Common myeloid progenitor, CD34-positive (primary cell): ENCODE measurements at regions not wholly inside any gene's neighbourhood (a gene's known extent, or its start where the extent isn't known, plus 50 kb on each side); places are given as distances from the start of the nearest gene placed in this dataset.

Experiments
- CTCF ChIA-PET: fragments of 350-600 bp; sonication (Branson Sonifier 250); formaldehyde crosslinking; loops from one replicate; lab custom pipeline; 2021; ENCODE audit warnings: antibody characterized with exemption; lab: Charles Lee
- POLR2A ChIA-PET: fragments of 350-600 bp; sonication (Branson Sonifier 250); formaldehyde crosslinking; loops from one replicate; lab custom pipeline; 2021; ENCODE audit warnings: antibody characterized with exemption; lab: Charles Lee
- DNase-seq, 3 donors: peaks; one replicate each; pipeline versions ENCODE4 v3.0.0 to v3.0.0-alpha.2; 2013
- H3K27ac ChIP-seq, 2 experiments: 1 replicate in 1 of 2; 2 replicates in 1 of 2; pipeline ENCODE4 v1.7.0; 2013; ENCODE audit warnings: inconsistent platforms in 2 of 2, low read length in 2 of 2, mild to moderate bottlenecking in 2 of 2, low read depth in 1 of 2, moderate library complexity in 1 of 2; ENCODE audit not compliant: severe bottlenecking in 2 of 2, insufficient read depth in 1 of 2, poor library complexity in 1 of 2
- H3K27me3 ChIP-seq, 5 experiments: replicated peaks in 2 of 5; 1 replicate in 3 of 5; 2 replicates in 2 of 5; pipeline versions ENCODE4 v1.6.1 to v1.7.0; 2013; ENCODE audit warnings: low read length in 4 of 5, mild to moderate bottlenecking in 2 of 5, moderate library complexity in 2 of 5, inconsistent platforms in 1 of 5; ENCODE audit not compliant: insufficient read depth in 5 of 5, control insufficient read depth in 4 of 5
- H3K36me3 ChIP-seq, 4 experiments: 1 replicate in 2 of 4; 2 replicates in 2 of 4; pipeline versions ENCODE4 v1.6.1 to v1.7.0; 2013; ENCODE audit warnings: low read length in 3 of 4, control low read depth in 1 of 4, mild to moderate bottlenecking in 1 of 4; ENCODE audit not compliant: control insufficient read depth in 4 of 4, insufficient read depth in 4 of 4
- H3K4me1 ChIP-seq, 4 experiments: 1 replicate in 3 of 4; 2 replicates in 1 of 4; pipeline versions ENCODE4 v1.6.1 to v1.7.1; 2013; ENCODE audit warnings: low read length in 3 of 4, mild to moderate bottlenecking in 3 of 4, control low read depth in 1 of 4, inconsistent platforms in 1 of 4, moderate library complexity in 1 of 4; ENCODE audit not compliant: control insufficient read depth in 4 of 4, insufficient read depth in 4 of 4; ENCODE audit errors: control extremely low read depth in 1 of 4
- H3K4me3 ChIP-seq, 7 experiments: 1 replicate in 4 of 7; 2 replicates in 3 of 7; pipeline versions ENCODE4 v1.5.1 to v1.7.0; 2013; ENCODE audit warnings: mild to moderate bottlenecking in 7 of 7, low read length in 6 of 7, moderate library complexity in 6 of 7, inconsistent platforms in 2 of 7, low read depth in 2 of 7, control low read depth in 1 of 7; ENCODE audit not compliant: insufficient read depth in 4 of 7, control insufficient read depth in 1 of 7; ENCODE audit errors: extremely low read depth in 1 of 7
- H3K9me3 ChIP-seq, 5 experiments: 1 replicate in 4 of 5; 2 replicates in 1 of 5; pipeline versions ENCODE4 v1.6.1 to v1.7.1; 2013; ENCODE audit warnings: low read length in 4 of 5, mild to moderate bottlenecking in 2 of 5, inconsistent platforms in 1 of 5, low read depth in 1 of 5, moderate library complexity in 1 of 5; ENCODE audit not compliant: control insufficient read depth in 4 of 5, insufficient read depth in 2 of 5; ENCODE audit errors: control extremely low read depth in 1 of 5
- WGBS: methylation state at CpG from one replicate; pipeline ENCODE4 v1.1.5; 2013; ENCODE audit not compliant: insufficient coverage; 5-methylcytosine and 5-hydroxymethylcytosine counted together

DNA sequence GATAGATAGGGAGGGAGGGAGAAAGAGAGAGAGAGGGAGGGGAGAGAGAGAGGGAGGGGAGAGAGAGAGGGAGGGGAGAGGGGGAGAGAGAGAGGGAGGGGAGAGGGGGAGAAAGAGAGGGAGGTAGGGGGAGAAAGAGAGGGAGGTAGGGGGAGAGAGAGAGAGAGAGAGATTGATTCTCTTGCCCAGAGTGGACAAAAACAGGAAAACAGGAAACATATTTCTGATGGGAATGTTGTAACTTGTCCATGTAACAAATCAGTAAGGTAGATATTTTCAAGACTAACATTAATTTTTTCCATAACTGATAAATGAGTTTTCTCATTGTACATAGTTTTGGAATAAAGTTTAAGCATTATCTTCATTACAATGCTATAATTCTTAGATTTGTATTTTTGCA lies 811.7 kb upstream of the GRAMD2B start:
- Histone ChIP-seq H3K4me1 (no peaks in the 10 kb centered on the region), H3K9me3 (no peaks in the 10 kb centered on the region), H3K36me3 (no peaks in the 10 kb centered on the region), H3K27ac (no peak overlapping the region), H3K27me3 (no peaks in the 10 kb centered on the region), H3K4me3 (no peak overlapping the region)
- no peak for DNase-seq
- ChIA-PET CTCF (no interaction called here), POLR2A (no interaction called here)

DNA sequence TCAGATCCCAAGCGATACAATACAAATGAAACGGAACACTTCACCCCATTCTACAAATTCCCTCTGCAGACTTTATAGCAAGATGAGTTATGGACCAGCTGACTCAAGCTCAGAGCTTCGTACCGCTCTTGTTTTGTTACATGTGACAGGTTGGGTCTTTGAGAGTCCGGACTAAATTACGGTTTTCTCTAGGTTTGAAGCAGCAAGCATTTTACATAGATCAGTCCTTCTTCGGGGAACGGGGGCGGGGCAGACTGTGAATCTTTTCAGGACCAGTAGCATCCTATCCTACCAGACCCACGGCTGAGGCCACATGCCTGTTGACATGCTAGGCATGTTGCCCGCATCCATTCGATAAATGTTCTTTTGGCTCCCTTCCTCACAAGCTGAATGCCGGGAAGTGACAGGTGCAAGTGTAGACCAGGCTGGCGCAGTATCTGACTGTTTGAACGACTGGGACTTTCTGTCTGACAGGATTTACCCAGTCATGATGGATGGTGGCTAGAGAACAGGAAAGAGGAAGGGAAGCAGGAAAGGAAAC lies 811.0 kb upstream of the GRAMD2B start:
- CTCF ChIA-PET = no interaction called here

GRCh38 chr5:125612776-125613175 lies 810.4 kb upstream of the GRAMD2B start:
- DNase-seq = no peak
- ChIA-PET CTCF (no interaction called here), POLR2A (no interaction called here)
- Histone ChIP-seq H3K27me3 (no peaks in the 10 kb centered on the region), H3K4me3 (no peak overlapping the region), H3K36me3 (no peaks in the 10 kb centered on the region), H3K4me1 (no peaks in the 10 kb centered on the region), H3K9me3 (no peaks in the 10 kb centered on the region), H3K27ac (no peak overlapping the region)

More for the DNA sequence above, 811.0 kb upstream of the GRAMD2B start:
- no peak overlapping the region for H3K4me3 ChIP-seq
- DNase-seq = no peak
- H3K27me3 ChIP-seq = no peaks in the 10 kb centered on the region
- POLR2A ChIA-PET = no interaction called here
- no peaks in the 10 kb centered on the region for H3K9me3 ChIP-seq
- no peak overlapping the region for H3K27ac ChIP-seq
- no peaks in the 10 kb centered on the region for H3K4me1 ChIP-seq
- no peaks in the 10 kb centered on the region for H3K36me3 ChIP-seq
- WGBS = 93% methylated on average over 15 of the region's 15 CpGs

- no peaks in the 10 kb centered on the region for H3K4me1 ChIP-seq
- H3K4me3 ChIP-seq = no peak overlapping the region
- ChIA-PET CTCF (no interaction called here), POLR2A (no interaction called here)
- no CpG with 5 or more reads among the region's 1 CpG for WGBS
- H3K27me3 ChIP-seq = no peaks in the 10 kb centered on the region
- no peak for DNase-seq
- H3K27ac ChIP-seq = no peak overlapping the region
- no peaks in the 10 kb centered on the region for H3K36me3 ChIP-seq
- H3K9me3 ChIP-seq = no peaks in the 10 kb centered on the region
Measured at GRCh38 chr5:125630237-125630636, 793.0 kb upstream of the GRAMD2B start.

GRCh38 chr5:125633523-125633922 lies 789.7 kb upstream of the GRAMD2B start:
- 100% methylated on average over 1 of the region's 1 CpG for WGBS
- ChIA-PET POLR2A (no interaction called here), CTCF (no interaction called here)
- H3K36me3 ChIP-seq = no peaks in the 10 kb centered on the region
- H3K9me3 ChIP-seq = peaks cover 0 to 1% (median 0%) of the 10 kb centered on the region in 5 experiments
- no peak overlapping the region for H3K4me3 ChIP-seq
- no peak for DNase-seq
- no peak overlapping the region for H3K27ac ChIP-seq
- no peaks in the 10 kb centered on the region for H3K4me1 ChIP-seq
- H3K27me3 ChIP-seq = no peaks in the 10 kb centered on the region

DNA sequence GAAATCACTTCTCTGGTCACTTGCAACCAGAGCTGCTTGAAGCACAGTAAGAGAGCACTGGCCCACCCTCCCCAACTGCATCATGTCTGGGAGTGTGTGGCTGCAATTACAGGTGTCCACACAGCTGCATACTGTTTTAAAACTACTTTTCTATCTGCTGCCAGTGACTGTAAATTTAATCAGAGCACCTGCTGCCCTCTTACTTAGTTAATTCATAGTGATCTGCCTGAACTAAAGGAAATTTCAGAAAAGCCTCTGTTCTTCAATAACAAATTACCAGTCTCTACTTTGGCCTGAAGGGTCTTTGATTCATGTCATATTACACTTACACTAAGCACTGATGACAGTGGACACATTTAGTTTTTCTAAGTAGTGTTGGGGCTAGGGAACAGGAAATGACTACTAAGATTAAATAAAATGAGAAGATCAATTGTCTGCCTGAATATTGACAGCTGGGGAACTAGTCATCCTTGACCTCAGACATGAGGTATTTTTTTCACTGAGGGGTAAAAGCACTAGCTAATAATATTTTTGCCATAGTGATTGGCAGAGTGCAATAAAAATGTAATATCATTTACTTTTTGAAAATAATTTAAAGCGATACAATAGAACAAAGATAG lies 788.9 kb upstream of the GRAMD2B start:
- WGBS = no CpG with 5 or more reads among the region's 1 CpG
- ChIA-PET POLR2A (no interaction called here), CTCF (no interaction called here)
- DNase-seq = no peak
- Histone ChIP-seq H3K27me3 (no peaks in the 10 kb centered on the region), H3K27ac (no peak overlapping the region), H3K4me3 (no peak overlapping the region), H3K9me3 (peaks cover 0 to 1% (median 0%) of the 10 kb centered on the region in 5 experiments), H3K4me1 (no peaks in the 10 kb centered on the region), H3K36me3 (no peaks in the 10 kb centered on the region)

DNA sequence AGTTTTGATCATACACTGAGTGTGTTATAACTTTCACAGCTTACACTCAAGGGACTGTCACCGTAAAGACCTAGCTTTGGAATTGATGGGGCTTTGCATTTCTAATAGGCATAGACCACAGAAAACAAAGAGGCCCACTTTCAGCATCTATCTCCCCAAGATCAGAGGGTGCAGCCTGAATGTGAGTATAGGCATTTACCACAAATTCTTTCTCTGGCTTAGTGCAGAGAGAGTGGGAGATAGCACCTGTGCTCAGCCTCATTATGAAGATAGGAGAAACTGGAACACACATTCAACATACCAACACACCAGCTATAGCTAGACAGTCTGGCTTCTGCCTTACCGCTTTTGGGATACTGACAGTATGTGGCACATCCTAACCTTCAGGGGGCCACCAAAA lies 783.4 kb upstream of the GRAMD2B start:
- CTCF ChIA-PET = no interaction called here
- Histone ChIP-seq H3K36me3 (no peaks in the 10 kb centered on the region), H3K27me3 (no peaks in the 10 kb centered on the region), H3K9me3 (peaks cover 0 to 7% (median 3%) of the 10 kb centered on the region in 5 experiments), H3K4me3 (no peak overlapping the region), H3K4me1 (no peaks in the 10 kb centered on the region), H3K27ac (no peak overlapping the region)
- DNase-seq = no peak
- POLR2A ChIA-PET = no interaction called here
- 100% methylated on average over 2 of the region's 2 CpGs for WGBS
